Mesendoderm (in vitro differentiated cells): ENCODE measurements at regions not wholly inside any gene's neighbourhood (a gene's known extent, or its start where the extent isn't known, plus 50 kb on each side); places are given as distances from the start of the nearest gene placed in this dataset.

Source experiments
- DNase-seq: peaks from one replicate; pipeline ENCODE4 v3.0.0; 2013
- H2AK5ac ChIP-seq: 2 replicates; pipeline ENCODE4 v1.6.1; 2013; ENCODE audit warnings: low read length, inconsistent platforms
- H2BK120ac ChIP-seq: 2 replicates; pipeline ENCODE4 v1.6.1; 2013; ENCODE audit warnings: low read depth, mild to moderate bottlenecking, low read length, moderate library complexity, mixed read lengths
- H2BK15ac ChIP-seq: replicated peaks from 2 replicates; pipeline ENCODE4 v1.6.1; 2013; ENCODE audit warnings: low read depth, mild to moderate bottlenecking, moderate library complexity
- H2BK5ac ChIP-seq: 2 replicates; pipeline ENCODE4 v1.6.1; 2013; ENCODE audit warnings: low read length, inconsistent platforms
- H3K18ac ChIP-seq: 2 replicates; pipeline ENCODE4 v1.6.1; 2013; ENCODE audit warnings: mild to moderate bottlenecking, low read length, mixed read lengths
- H3K23ac ChIP-seq: one replicate; pipeline ENCODE4 v1.6.1; 2013; ENCODE audit warnings: low read length
- H3K27ac ChIP-seq: 2 replicates; pipeline ENCODE4 v1.5.1; 2013; ENCODE audit warnings: low read depth, mild to moderate bottlenecking, inconsistent platforms, low read length, moderate library complexity
- H3K27me3 ChIP-seq: 2 replicates; pipeline ENCODE4 v1.6.1; 2013; ENCODE audit warnings: low read length, control low read depth, mild to moderate bottlenecking, inconsistent platforms; ENCODE audit not compliant: insufficient read depth, poor library complexity
- H3K36me3 ChIP-seq: 2 replicates; pipeline ENCODE4 v1.6.1; 2013; ENCODE audit warnings: low read length, inconsistent platforms; ENCODE audit not compliant: control insufficient read depth, insufficient read depth
- H3K4ac ChIP-seq: one replicate; pipeline ENCODE4 v1.6.1; 2013; ENCODE audit warnings: low read depth, mild to moderate bottlenecking, low read length, moderate library complexity
- H3K4me1 ChIP-seq: 2 replicates; pipeline ENCODE4 v1.6.1; 2013; ENCODE audit warnings: low read depth, low read length, inconsistent platforms; ENCODE audit not compliant: control insufficient read depth
- H3K4me2 ChIP-seq: 2 replicates; pipeline ENCODE4 v1.6.1; 2013; ENCODE audit warnings: low read length
- H3K4me3 ChIP-seq: 2 replicates; pipeline ENCODE4 v1.5.1; 2013; ENCODE audit warnings: mild to moderate bottlenecking, low read length
- H3K56ac ChIP-seq: one replicate; pipeline ENCODE4 v1.6.1; 2013; ENCODE audit warnings: low read length
- H3K79me1 ChIP-seq: 2 replicates; pipeline ENCODE4 v1.6.1; 2013; ENCODE audit warnings: low read length, inconsistent platforms
- H3K79me2 ChIP-seq: 2 replicates; pipeline ENCODE4 v1.6.1; 2013; ENCODE audit warnings: mild to moderate bottlenecking, low read length; ENCODE audit not compliant: control insufficient read depth, insufficient read depth
- H3K9ac ChIP-seq: 2 replicates; pipeline ENCODE4 v1.6.1; 2013; ENCODE audit warnings: low read length, inconsistent platforms
- H4K5ac ChIP-seq: one replicate; pipeline ENCODE4 v1.6.1; 2013; ENCODE audit warnings: low read length
- H4K8ac ChIP-seq: one replicate; pipeline ENCODE4 v1.6.1; 2013; ENCODE audit warnings: low read depth, mild to moderate bottlenecking, control low read depth, low read length, moderate library complexity
- WGBS: extraction: QIAGEN DNeasy Blood & Tissue Kit; methylation state at CpG from one replicate; pipeline ENCODE4 v1.1.7; 2013; ENCODE audit warnings: low lambda C conversion rate, missing lambda C conversion rate; ENCODE audit not compliant: insufficient coverage; ENCODE audit errors: extremely low coverage; 5-methylcytosine and 5-hydroxymethylcytosine counted together

GRCh38 chr9:26562338-26562737 lies 330.3 kb downstream of the CAAP1 start:
- Histone ChIP-seq H3K36me3 (no peaks in the 10 kb centered on the region), H3K4ac (no peak overlapping the region), H4K8ac (no peak overlapping the region), H3K9ac (no peak overlapping the region), H3K4me3 (no peak overlapping the region), H4K5ac (no peak overlapping the region), H3K23ac (no peak overlapping the region), H3K4me2 (no peak overlapping the region), H2BK120ac (no peak overlapping the region), H3K56ac (no peak overlapping the region), H3K27ac (no peak overlapping the region), H3K79me2 (no peaks in the 10 kb centered on the region), H2BK5ac (no peak overlapping the region), H3K27me3 (no peaks in the 10 kb centered on the region), H3K79me1 (no peaks in the 10 kb centered on the region), H3K4me1 (no peaks in the 10 kb centered on the region), H3K18ac (no peak overlapping the region), H2BK15ac (no peak overlapping the region), H2AK5ac (no peak overlapping the region)
- no peak for DNase-seq
- WGBS = no CpG with 5 or more reads among the region's 1 CpG

- no peaks in the 10 kb centered on the region for H3K79me1 ChIP-seq
- no peak overlapping the region for H3K23ac ChIP-seq
- WGBS = no CpG with 5 or more reads among the region's 3 CpGs
- no peak overlapping the region for H3K56ac ChIP-seq
- no peak overlapping the region for H2BK15ac ChIP-seq
- no peaks in the 10 kb centered on the region for H3K27me3 ChIP-seq
- no peak overlapping the region for H3K4ac ChIP-seq
- H4K8ac ChIP-seq = no peak overlapping the region
- H3K36me3 ChIP-seq = no peaks in the 10 kb centered on the region
- H4K5ac ChIP-seq = no peak overlapping the region
- no peak for DNase-seq
- H3K27ac ChIP-seq = no peak overlapping the region
- H3K4me1 ChIP-seq = no peaks in the 10 kb centered on the region
- no peak overlapping the region for H3K18ac ChIP-seq
- no peak overlapping the region for H3K9ac ChIP-seq
- H3K79me2 ChIP-seq = no peaks in the 10 kb centered on the region
- no peak overlapping the region for H2AK5ac ChIP-seq
- no peak overlapping the region for H3K4me2 ChIP-seq
- H3K4me3 ChIP-seq = no peak overlapping the region
- H2BK120ac ChIP-seq = no peak overlapping the region
- H2BK5ac ChIP-seq = no peak overlapping the region
Observed at GRCh38 chr9:26561928-26562327, 330.7 kb downstream of the CAAP1 start.

- H2BK120ac ChIP-seq = no peak overlapping the region
- no peaks in the 10 kb centered on the region for H3K36me3 ChIP-seq
- H3K4ac ChIP-seq = no peak overlapping the region
- H3K79me1 ChIP-seq = no peaks in the 10 kb centered on the region
- no peak overlapping the region for H4K8ac ChIP-seq
- no peak overlapping the region for H2BK15ac ChIP-seq
- DNase-seq = no peak
- no peak overlapping the region for H2AK5ac ChIP-seq
- no peaks in the 10 kb centered on the region for H3K4me1 ChIP-seq
- H3K18ac ChIP-seq = no peak overlapping the region
- H2BK5ac ChIP-seq = no peak overlapping the region
- H3K56ac ChIP-seq = no peak overlapping the region
- H3K9ac ChIP-seq = no peak overlapping the region
- no peak overlapping the region for H4K5ac ChIP-seq
- no peak overlapping the region for H3K27ac ChIP-seq
- H3K4me3 ChIP-seq = no peak overlapping the region
- H3K23ac ChIP-seq = no peak overlapping the region
- H3K79me2 ChIP-seq = no peaks in the 10 kb centered on the region
- no peak overlapping the region for H3K4me2 ChIP-seq
- no peaks in the 10 kb centered on the region for H3K27me3 ChIP-seq
- no CpG with 5 or more reads among the region's 3 CpGs for WGBS
Observed at GRCh38 chr9:26559506-26559905, 333.1 kb downstream of the CAAP1 start.

- Histone ChIP-seq H2AK5ac (no peak overlapping the region), H4K5ac (no peak overlapping the region), H3K9ac (no peak overlapping the region), H3K79me2 (no peaks in the 10 kb centered on the region), H3K36me3 (no peaks in the 10 kb centered on the region), H2BK120ac (no peak overlapping the region), H3K23ac (no peak overlapping the region), H3K4me1 (no peaks in the 10 kb centered on the region), H3K27me3 (no peaks in the 10 kb centered on the region), H3K18ac (no peak overlapping the region), H2BK5ac (no peak overlapping the region), H3K4ac (no peak overlapping the region), H3K79me1 (no peaks in the 10 kb centered on the region), H2BK15ac (no peak overlapping the region), H3K27ac (no peak overlapping the region), H3K56ac (no peak overlapping the region), H3K4me2 (no peak overlapping the region), H3K4me3 (no peak overlapping the region), H4K8ac (no peak overlapping the region)
- no peak for DNase-seq
Observed at GRCh38 chr9:26551971-26552370, 340.6 kb downstream of the CAAP1 start.

GRCh38 chr9:26551451-26551850 lies 341.2 kb downstream of the CAAP1 start:
- H3K4me2 ChIP-seq = no peak overlapping the region
- H4K5ac ChIP-seq = no peak overlapping the region
- no CpG with 5 or more reads among the region's 2 CpGs for WGBS
- no peak overlapping the region for H3K9ac ChIP-seq
- H3K4ac ChIP-seq = no peak overlapping the region
- no peak overlapping the region for H2BK5ac ChIP-seq
- DNase-seq = no peak
- no peak overlapping the region for H3K56ac ChIP-seq
- H2BK15ac ChIP-seq = no peak overlapping the region
- no peak overlapping the region for H2BK120ac ChIP-seq
- H2AK5ac ChIP-seq = no peak overlapping the region
- no peaks in the 10 kb centered on the region for H3K79me2 ChIP-seq
- no peak overlapping the region for H3K18ac ChIP-seq
- H3K4me1 ChIP-seq = no peaks in the 10 kb centered on the region
- H3K23ac ChIP-seq = no peak overlapping the region
- H3K36me3 ChIP-seq = no peaks in the 10 kb centered on the region
- no peak overlapping the region for H3K4me3 ChIP-seq
- no peak overlapping the region for H4K8ac ChIP-seq
- no peaks in the 10 kb centered on the region for H3K79me1 ChIP-seq
- H3K27me3 ChIP-seq = no peaks in the 10 kb centered on the region
- H3K27ac ChIP-seq = no peak overlapping the region

GRCh38 chr9:26548781-26549290 lies 343.8 kb downstream of the CAAP1 start:
- H3K4me3 ChIP-seq = no peak overlapping the region
- no peak overlapping the region for H2BK5ac ChIP-seq
- no peaks in the 10 kb centered on the region for H3K79me1 ChIP-seq
- H4K5ac ChIP-seq = no peak overlapping the region
- no peaks in the 10 kb centered on the region for H3K36me3 ChIP-seq
- H2BK120ac ChIP-seq = no peak overlapping the region
- H2AK5ac ChIP-seq = no peak overlapping the region
- no peak overlapping the region for H3K56ac ChIP-seq
- no peak overlapping the region for H3K23ac ChIP-seq
- H2BK15ac ChIP-seq = no peak overlapping the region
- no peak overlapping the region for H3K4me2 ChIP-seq
- no peaks in the 10 kb centered on the region for H3K4me1 ChIP-seq
- no peak for DNase-seq
- no peaks in the 10 kb centered on the region for H3K79me2 ChIP-seq
- H3K18ac ChIP-seq = no peak overlapping the region
- no CpG with 5 or more reads among the region's 4 CpGs for WGBS
- no peak overlapping the region for H3K9ac ChIP-seq
- H3K27me3 ChIP-seq = no peaks in the 10 kb centered on the region
- no peak overlapping the region for H4K8ac ChIP-seq
- H3K27ac ChIP-seq = no peak overlapping the region
- no peak overlapping the region for H3K4ac ChIP-seq
